ENCODE measurements at regions not wholly inside any gene's neighbourhood (a gene's known extent, or its start where the extent isn't known, plus 50 kb on each side); places are given as distances from the start of the nearest gene placed in this dataset.

DNA sequence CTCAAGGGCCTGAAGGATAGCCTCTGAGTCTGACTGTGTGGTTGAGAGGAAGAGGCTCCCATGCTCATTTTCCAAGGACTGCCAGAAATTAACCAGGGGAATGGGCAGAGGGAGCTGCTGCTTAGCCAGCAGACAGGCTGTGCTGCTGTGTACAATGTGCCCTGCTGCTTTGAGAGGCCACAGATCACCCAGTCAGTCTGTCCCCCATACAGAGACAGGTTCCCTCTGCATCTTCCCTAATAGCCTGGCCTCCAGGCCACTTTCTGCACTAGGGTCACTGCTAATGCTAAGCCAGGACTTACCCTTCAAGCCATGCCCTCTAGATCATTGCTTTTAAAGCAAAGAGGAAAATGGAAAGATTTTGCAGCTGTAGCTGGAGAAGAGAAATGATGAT is 341.1 kb downstream of the CYRIA start:
- Histone ChIP-seq H3K4me3 (no peak overlapping the region), H3K27ac (peak overlapping the region; percentile 48 to 93), H3K4me1 (replicated peaks in 1 of 2) (peaks cover 57 to 63% of the 10 kb centered on the region in 2 donors)
- ATAC-seq (replicated peaks in 6 of 8), result no peak
- in situ Hi-C loops (cut with MboI; ENCODE audit: low pct_unique_long_range_greater_than_20kb in 2 of 9, low sequenced_read_pairs in 9 of 9, unreplicated experiment in 9 of 9), result no loop called here

DNA sequence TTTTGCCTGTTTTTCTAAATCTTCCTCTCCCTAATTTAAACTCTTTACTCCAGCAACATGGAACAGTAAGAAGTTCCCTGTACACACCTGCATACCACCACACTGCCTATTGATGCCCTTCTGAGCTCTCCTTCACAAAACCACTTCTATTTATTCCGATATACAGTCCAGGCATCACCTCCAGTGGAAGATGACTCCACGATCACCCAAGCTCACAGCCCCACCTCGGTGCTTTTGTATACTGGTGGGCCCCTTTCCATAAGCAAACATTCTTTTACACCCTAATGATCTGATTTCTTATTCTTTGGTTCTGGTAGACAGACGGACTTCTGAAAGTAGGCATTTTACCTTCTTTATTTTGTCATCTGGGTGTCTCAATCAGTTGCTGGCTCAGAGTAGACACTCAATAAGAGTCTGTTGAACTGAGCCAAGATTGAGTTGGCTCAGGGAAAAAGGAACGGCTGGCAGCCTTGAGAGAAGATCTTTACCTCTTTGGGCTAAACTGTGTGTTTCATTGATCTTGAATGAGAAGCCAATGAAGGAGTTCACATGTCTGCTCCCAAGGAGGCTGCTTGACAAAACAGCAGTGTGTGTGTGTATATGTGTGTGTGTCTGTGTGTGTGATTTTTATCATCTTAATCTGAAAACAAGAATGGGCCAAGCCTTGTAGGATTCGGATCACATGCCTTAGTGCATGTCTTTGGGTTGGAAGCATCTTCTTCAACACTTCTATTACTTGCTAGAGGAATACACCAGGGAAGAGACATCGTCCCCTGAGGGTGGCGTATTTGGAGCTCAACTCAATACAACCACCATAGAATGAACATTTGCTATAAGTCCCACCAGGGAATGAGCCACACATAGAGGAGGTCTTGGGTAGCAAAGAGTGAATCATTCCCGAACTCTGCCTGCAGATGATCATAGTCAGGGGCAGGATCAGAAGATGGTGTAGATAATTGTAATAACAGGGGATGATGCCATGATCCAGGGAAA is 341.8 kb downstream of the CYRIA start:
- peaks cover 61 to 68% of the 10 kb centered on the region in 2 donors for H3K4me1 ChIP-seq (replicated peaks in 1 of 2)
- WGBS, 10 experiments, result 0 to 100% (median 80%) methylated on average over 1 to 7 of the region's 9 CpGs
- in situ Hi-C loops (cut with MboI; ENCODE audit: low pct_unique_long_range_greater_than_20kb in 2 of 9, low sequenced_read_pairs in 9 of 9, unreplicated experiment in 9 of 9), result no loop called here
- H3K27ac ChIP-seq, result peak overlapping the region; percentile 48 to 93
- no peak overlapping the region for H3K4me3 ChIP-seq
- no peak for ATAC-seq (replicated peaks in 6 of 8)

DNA sequence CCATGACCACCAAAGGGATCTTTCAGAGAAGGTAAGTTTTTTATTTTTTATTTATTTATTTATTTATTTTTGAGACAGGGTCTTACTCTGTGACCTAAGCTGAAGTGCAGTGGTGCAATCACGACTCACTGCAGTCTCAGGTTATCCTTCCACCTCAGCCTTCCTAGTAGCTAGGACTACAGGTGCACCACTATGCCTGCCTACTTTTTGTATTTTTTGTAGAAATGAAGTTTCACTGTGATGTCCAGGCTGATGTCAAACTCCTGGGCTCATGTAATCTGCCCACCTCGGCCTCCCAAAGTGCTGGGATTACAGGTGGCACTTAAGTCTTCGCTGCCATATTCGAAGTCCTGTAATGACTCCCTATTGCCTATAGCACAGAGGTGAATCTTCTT is 342.5 kb downstream of the CYRIA start:
- no peak overlapping the region for H3K27ac ChIP-seq
- peaks cover 68 to 75% of the 10 kb centered on the region in 2 donors for H3K4me1 ChIP-seq (replicated peaks in 1 of 2)
- WGBS, 10 experiments, result 0 to 100% (median 94%) methylated on average over 1 to 4 of the region's 4 CpGs; no CpG with 5 or more reads in 2 of the 10 experiments
- no peak for ATAC-seq (replicated peaks in 6 of 8)
- in situ Hi-C loops (cut with MboI; ENCODE audit: low pct_unique_long_range_greater_than_20kb in 2 of 9, low sequenced_read_pairs in 9 of 9, unreplicated experiment in 9 of 9), result no loop called here
- H3K4me3 ChIP-seq, result no peak overlapping the region

DNA sequence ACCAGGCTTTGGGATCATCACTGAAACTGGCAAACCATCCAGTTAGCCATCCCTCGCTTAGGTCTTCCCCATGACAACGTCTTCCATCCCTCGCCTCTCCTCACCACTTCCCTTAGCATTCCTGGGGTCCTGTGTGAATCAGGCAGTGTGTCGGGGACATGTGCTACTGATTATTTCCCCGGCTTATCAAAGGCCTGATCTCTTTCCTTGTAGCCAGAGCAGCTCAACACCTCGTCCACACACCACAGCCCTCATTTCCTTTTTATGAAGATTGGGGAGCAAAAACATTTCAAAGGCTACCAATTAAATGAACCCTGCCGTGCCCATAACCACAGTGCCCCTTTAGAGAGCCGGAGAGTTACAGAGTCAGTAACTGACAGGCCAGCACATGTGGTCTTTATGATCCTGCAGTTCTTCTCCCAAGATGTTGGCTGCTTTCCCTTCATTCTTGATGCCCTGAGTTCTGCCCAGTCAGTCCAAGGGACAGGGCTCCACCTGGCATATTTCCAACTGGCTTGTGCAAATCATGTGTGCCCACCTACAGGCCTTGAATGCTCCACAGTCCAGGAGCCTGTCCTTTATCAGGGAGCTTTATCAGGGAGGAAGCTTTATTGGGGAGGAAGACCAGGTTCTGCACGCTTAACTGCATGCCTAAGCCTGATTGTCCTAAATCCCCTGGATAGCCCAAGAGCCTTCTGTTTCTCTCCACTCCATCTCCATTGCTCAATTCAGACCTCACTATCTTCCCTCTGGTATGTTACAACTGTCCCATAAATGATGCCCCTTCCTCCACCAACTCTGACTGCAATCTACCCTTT is 343.1 kb downstream of the CYRIA start:
- in situ Hi-C loops (cut with MboI; ENCODE audit: low pct_unique_long_range_greater_than_20kb in 2 of 9, low sequenced_read_pairs in 9 of 9, unreplicated experiment in 9 of 9), result no loop called here
- 0 to 100% (median 69%) methylated on average over 1 to 8 of the region's 9 CpGs for WGBS, 10 experiments
- no peak overlapping the region for H3K4me3 ChIP-seq
- H3K27ac ChIP-seq, result no peak overlapping the region
- H3K4me1 ChIP-seq (replicated peaks in 1 of 2), result peaks cover 68 to 71% of the 10 kb centered on the region in 2 donors
- ATAC-seq (replicated peaks in 6 of 8), result no peak

DNA sequence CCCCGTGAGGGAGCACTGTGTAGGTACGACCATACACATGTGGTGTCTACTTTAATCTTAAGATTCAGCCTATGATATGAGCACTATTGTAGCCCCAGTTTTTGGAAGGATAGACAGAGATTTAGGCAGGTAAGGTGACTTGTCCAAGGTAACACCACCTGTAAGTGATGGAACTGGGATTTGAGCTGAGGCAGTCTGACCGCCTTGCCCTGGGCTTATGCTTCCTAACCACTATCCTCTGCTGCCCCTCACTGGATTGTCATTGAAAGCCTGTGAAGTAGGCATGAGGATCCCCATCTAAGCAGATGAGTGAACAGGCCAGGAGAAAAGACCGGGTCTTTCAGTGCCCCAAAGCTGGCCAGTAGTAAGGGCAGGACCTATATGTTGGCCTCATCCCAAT is 343.8 kb downstream of the CYRIA start:
- H3K4me1 ChIP-seq (replicated peaks in 1 of 2), result peaks cover 61 to 64% of the 10 kb centered on the region in 2 donors
- no peak overlapping the region for H3K27ac ChIP-seq
- H3K4me3 ChIP-seq, result no peak overlapping the region
- in situ Hi-C loops (cut with MboI; ENCODE audit: low pct_unique_long_range_greater_than_20kb in 2 of 9, low sequenced_read_pairs in 9 of 9, unreplicated experiment in 9 of 9), result no loop called here
- 35 to 100% (median 70%) methylated on average over 1 to 3 of the region's 4 CpGs; no CpG with 5 or more reads in 6 of the 10 experiments for WGBS, 10 experiments
- ATAC-seq (replicated peaks in 6 of 8), result no peak

DNA sequence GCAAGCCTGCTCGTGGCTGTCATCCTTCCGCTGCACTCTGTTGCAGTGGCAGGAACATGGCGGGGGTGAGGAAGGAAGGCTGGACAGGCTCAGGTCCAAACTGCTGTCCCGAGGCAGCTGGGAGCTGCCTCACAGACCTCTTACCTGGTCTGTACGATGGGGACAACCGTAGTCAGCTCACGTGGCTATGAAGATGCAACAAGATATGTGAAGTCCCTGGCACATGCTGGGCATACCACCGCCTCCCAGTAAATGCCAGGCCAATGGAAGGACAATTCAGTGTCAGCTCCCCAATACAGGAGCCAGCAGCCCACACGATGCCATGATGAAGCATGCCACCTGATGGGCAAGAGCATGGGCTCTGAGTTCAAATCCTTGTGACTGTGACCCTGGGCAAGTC is 344.4 kb downstream of the CYRIA start:
- Histone ChIP-seq H3K27ac (no peak overlapping the region), H3K4me3 (no peak overlapping the region), H3K4me1 (replicated peaks in 1 of 2) (peaks cover 56 to 60% of the 10 kb centered on the region in 2 donors)
- 48 to 94% (median 75%) methylated on average over 2 to 6 of the region's 9 CpGs; no CpG with 5 or more reads in 2 of the 10 experiments for WGBS, 10 experiments
- in situ Hi-C loops (cut with MboI; ENCODE audit: low pct_unique_long_range_greater_than_20kb in 2 of 9, low sequenced_read_pairs in 9 of 9, unreplicated experiment in 9 of 9), result no loop called here
- ATAC-seq (replicated peaks in 6 of 8), result no peak

DNA sequence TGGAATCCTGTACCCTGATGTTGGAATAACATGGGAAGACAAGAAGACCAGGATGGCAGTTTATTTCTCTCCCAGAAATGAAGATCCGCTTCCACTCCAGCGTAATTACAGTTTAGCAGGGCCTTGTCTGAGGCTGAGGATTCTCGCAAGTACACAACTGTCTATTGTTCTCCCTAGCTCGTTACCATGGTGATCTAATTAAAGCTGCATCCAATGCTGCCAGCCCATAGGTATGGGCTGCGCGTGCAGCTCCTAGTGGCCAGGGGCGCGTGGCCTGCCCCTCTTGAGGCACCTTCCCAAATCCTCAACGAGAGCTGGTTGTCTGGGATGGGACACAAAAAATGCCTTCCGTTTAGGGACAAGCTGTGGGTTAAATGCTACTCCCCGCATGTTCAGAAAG is 344.9 kb downstream of the CYRIA start:
- peaks cover 56 to 60% of the 10 kb centered on the region in 2 donors for H3K4me1 ChIP-seq (replicated peaks in 1 of 2)
- peak overlapping the region in 1 of 2 donors; percentile 54 for H3K27ac ChIP-seq
- no peak overlapping the region for H3K4me3 ChIP-seq
- 0 to 100% (median 57%) methylated on average over 1 to 9 of the region's 11 CpGs; no CpG with 5 or more reads in 2 of the 10 experiments for WGBS, 10 experiments
- peak in 5 of 8 experiments; percentile 42 to 66 (median 56) for ATAC-seq (replicated peaks in 6 of 8)
- in situ Hi-C loops (cut with MboI; ENCODE audit: low pct_unique_long_range_greater_than_20kb in 2 of 9, low sequenced_read_pairs in 9 of 9, unreplicated experiment in 9 of 9), result no loop called here

DNA sequence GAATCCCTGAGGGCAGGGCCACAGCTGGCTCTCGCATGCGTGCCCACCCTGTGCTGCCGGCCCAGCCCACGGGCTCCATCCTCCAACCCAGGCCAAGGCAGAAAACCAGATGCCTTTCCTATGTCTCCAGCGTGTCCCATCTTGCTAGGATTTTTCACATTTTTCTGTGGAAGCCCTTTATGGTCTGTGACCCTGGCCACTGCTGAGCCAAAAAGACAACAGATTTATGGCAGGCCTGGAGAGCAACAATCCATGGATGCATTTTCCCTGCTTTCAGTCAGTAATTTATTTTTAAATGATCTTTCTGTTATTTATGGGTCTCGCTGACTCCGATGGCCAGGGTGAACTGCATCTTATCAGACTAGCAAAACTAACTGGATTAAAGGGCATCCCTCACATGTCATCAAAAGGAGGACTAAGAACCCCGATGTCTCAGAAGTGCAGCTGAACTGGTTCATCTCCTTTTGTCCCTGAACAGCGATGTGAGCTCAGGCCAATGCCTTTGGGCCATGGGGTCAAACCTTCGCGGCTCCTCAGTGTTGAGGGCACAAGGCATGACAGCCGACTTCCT is 346.0 kb downstream of the CYRIA start:
- in situ Hi-C loops (cut with MboI; ENCODE audit: low pct_unique_long_range_greater_than_20kb in 2 of 9, low sequenced_read_pairs in 9 of 9, unreplicated experiment in 9 of 9), result no loop called here
- 0 to 67% (median 42%) methylated on average over 1 to 9 of the region's 12 CpGs; no CpG with 5 or more reads in 2 of the 10 experiments for WGBS, 10 experiments
- peak in 5 of 8 experiments; percentile 68 to 88 (median 77) for ATAC-seq (replicated peaks in 6 of 8)
- H3K4me3 ChIP-seq, result no peak overlapping the region
- peaks cover 47 to 53% of the 10 kb centered on the region in 2 donors for H3K4me1 ChIP-seq (replicated peaks in 1 of 2)
- peak overlapping the region; percentile 65 to 73 for H3K27ac ChIP-seq

DNA sequence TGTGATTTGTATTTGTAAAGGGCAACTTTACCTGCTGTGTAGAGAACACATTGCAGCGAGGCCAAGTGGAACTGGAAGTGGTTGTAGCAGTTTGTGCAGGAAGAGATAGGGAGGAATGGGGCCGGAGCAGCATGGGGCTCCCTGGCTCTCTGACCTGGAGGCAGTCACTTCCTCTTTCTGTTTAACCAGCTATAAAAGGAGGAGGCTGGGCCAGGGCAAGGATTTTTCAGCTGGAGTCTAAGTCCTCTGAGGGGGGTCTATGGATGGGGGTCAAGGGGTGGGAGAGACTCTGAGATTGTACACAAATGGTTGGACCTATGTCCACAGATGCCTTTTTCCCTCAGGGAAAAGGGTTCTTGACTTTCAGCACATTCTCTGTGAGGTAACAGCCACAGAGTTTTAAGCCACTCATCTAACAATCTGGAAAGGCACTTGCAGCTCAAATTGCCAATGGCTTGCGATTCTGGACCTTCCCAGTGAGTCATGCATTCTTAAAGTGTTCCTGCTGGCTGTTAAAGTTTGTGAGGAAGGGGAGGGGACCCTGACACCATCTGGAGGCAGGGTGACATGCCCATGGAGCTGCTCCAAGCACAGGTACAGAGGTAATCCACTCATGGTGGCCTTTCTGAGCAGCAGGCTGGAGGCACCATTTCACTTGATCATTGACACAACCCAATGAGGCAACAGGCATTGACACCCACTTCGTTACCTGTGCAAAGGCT is 347.0 kb downstream of the CYRIA start:
- Histone ChIP-seq H3K27ac (peak overlapping the region; percentile 65 to 73), H3K4me3 (no peak overlapping the region), H3K4me1 (replicated peaks in 1 of 2) (peaks cover 40 to 43% of the 10 kb centered on the region in 2 donors)
- in situ Hi-C loops (cut with MboI; ENCODE audit: low pct_unique_long_range_greater_than_20kb in 2 of 9, low sequenced_read_pairs in 9 of 9, unreplicated experiment in 9 of 9), result no loop called here
- 0 to 100% (median 70%) methylated on average over 1 of the region's 4 CpGs; no CpG with 5 or more reads in 6 of the 10 experiments for WGBS, 10 experiments
- no peak for ATAC-seq (replicated peaks in 6 of 8)

DNA sequence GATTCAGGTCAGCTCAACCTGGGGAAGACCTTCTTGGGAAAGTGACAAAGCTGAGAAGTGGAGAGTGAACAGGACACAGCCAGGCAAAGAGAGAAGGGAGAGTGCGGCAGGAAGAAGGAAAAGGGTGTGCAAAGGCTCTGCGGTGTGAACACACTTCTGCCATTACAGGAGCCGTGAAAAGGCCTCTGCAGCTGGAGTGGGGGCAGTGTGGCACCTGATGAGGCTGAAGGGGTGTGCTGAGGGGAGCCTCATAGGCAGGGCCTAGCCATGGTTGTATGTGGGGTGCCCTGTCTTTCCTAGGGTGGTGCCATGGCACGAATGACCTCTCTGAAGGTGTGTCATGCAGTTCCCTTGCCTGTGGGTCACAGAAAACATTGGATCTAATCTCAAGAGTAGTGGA is 347.6 kb downstream of the CYRIA start:
- Histone ChIP-seq H3K4me1 (replicated peaks in 1 of 2) (peaks cover 40 to 43% of the 10 kb centered on the region in 2 donors), H3K27ac (peak overlapping the region in 1 of 2 donors; percentile 15), H3K4me3 (no peak overlapping the region)
- 80 to 100% (median 100%) methylated on average over 1 of the region's 4 CpGs; no CpG with 5 or more reads in 7 of the 10 experiments for WGBS, 10 experiments
- ATAC-seq (replicated peaks in 6 of 8), result no peak
- in situ Hi-C loops (cut with MboI; ENCODE audit: low pct_unique_long_range_greater_than_20kb in 2 of 9, low sequenced_read_pairs in 9 of 9, unreplicated experiment in 9 of 9), result no loop called here

DNA sequence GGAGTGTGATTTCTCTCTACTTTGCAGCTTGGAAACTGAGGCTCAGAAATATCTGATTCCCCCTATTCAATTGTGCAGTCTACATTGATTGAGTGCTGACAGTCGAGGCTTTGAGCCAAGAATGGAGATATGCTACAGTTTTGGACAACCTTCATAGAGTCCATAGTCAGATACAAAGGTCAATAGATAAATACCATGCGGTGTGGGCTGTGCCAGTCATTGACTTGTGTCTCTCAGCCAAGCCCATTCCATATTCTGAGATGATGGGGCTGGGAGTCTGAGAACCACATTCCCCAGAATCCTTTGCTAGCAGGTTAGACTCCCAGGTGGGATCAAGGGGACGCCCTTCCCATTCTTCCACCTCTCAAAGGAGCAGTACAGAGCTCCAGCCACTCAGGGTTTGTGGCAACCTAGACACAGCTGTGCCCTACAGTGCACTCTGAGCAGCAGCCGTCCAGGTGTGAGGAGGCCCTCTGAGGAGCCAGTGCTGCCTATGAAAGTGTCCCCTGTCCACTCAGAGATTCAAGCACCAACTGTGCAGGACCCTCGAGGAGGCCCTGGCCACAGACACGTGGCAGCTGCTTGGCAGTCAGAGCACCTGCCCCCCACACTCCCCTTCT is 348.3 kb downstream of the CYRIA start:
- ATAC-seq (replicated peaks in 6 of 8), result no peak
- Histone ChIP-seq H3K27ac (no peak overlapping the region), H3K4me3 (no peak overlapping the region), H3K4me1 (replicated peaks in 1 of 2) (peaks cover 41 to 44% of the 10 kb centered on the region in 2 donors)
- in situ Hi-C loops (cut with MboI; ENCODE audit: low pct_unique_long_range_greater_than_20kb in 2 of 9, low sequenced_read_pairs in 9 of 9, unreplicated experiment in 9 of 9), result no loop called here
- 0 to 100% (median 77%) methylated on average over 1 to 5 of the region's 6 CpGs for WGBS, 10 experiments

Measured in motor neuron (in vitro differentiated cells).